ENCODE measurements at regions not wholly inside any gene's neighbourhood (a gene's known extent, or its start where the extent isn't known, plus 50 kb on each side); places are given as distances from the start of the nearest gene placed in this dataset.

DNA sequence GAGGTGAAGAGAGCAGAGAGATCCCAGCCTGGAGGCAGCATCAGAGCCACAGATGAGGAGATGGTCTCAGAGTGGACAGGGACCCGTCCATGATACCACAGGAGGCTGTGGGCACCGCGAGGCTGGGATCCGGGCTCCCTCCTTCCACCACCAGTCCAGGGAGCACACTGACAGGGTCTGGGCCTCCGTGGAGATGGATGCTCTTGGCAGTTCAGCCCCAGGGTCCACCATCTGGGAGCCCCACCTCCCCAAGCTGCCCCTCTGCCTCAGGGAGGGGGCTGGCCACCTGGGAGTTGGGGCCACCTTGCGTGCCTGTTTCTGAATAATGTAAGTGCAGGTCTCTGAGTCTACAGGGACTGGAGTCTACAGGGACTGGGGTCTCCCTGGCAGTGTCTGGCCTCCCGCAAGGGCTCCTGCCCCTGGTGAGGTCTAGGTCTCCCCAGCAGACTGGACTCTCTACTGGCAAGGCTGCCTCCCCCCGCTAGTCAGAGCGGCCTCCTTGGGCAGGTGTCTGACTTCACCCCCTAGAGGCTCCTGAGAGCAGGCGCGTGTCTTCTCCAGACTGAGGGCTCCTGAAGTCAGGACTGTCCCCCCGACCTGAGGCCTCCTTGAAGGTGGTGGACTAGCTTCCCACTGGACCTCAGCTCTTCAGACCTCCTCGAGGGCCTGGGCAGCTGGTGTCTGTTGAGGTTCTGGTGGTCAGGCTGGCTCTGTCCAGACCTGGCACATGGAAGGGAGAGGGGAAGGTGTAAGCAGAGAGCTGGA is 218.5 kb downstream of the PTPRU start:
- DNase-seq: no peak

DNA sequence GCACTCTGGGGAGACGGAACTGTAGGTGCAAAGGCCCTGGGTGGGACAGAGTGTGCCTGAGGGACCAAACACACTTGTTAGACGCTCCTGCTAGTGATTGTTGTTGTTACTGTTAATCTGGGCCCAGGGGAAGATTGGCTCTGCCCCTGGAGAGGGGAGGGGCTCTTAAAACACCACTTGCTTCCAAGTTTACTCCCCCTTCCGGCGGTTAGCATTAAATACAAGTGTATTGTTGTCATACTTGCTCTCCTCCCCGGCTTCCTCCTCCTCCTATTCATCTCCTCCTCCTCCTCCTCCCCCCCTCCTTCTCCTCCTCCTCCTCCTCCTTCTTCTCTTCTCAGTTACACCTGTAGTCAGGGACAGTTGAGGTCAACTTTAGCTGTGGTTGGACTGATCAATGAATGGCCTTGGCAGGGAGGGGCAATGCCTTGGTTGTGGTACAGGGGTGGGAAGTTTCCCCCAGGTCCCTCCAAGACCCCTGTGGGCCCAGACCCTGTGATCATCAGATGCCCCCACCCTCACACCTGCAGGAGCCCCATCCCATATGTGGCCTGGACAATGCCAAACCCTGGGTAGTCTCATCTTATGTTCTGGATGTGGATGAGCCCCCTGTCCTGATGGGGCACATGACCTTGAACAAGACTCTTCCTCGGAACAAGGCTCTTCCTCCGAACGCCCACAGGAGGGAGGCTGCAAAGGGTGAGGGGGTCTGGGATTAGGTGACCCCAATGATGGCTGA is 217.3 kb downstream of the PTPRU start:
- DNase-seq: no peak

DNA sequence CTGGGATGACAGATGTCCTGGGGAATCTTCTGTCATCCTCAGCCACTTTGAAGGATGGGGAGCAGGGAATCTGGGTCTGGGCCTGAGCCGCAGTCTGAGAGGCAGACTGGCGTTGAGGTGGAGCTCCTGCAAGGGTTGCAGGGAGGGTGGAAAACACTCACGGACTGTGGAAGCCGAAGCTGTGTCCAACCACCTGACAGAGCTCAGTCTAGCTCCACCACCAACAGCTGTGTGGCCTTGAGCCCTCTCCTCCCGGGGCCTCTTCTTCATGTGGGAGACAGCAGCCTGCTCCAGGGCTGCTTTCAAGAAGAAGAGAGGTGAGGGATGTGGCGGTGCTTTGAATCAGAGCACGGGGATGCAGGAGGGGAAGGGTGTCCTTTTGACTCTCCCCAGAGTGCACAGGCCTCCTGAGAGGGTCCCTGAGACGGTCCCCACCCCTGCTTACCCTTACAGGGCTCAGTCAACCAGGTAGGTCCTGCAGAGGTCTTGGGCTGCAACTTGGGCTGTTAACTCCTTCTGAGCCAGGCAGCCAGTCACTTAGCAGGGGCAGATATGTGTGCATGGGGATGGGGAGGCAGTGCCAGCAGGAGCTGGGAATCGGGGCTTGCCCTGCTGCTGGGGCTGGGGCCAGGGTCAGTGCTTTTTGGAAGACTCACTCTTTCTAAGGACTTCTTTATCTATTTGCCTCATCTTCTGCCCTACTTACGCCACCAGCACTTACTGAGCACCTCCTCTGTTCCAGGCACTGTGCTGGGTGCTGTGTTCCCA is 216.3 kb downstream of the PTPRU start:
- no peak for DNase-seq

DNA sequence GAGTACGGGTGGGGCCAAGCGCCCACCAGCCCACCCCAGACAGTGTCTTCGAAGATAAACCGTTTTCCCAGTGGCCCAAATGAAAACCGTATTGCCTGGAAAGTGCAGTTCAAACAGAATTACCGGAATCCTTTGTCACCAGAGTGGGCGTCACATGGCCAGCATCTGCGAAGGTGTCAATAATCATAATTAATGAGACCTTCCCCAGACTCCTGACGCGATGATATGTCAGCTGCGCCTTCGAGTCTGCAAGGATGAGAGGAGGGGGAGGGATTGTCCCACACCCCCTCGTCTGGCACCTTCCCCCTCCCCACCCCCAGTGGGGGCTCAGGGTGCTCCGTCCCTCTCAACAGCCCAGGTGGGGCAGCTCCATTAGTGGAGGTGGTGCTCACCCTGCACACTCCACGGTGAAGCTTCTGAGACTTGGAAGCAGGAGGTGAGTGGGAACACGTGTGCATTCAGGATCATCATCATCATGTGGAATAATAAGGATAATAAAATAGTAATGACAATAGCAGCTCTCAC is 215.1 kb downstream of the PTPRU start:
- no peak for DNase-seq

DNA sequence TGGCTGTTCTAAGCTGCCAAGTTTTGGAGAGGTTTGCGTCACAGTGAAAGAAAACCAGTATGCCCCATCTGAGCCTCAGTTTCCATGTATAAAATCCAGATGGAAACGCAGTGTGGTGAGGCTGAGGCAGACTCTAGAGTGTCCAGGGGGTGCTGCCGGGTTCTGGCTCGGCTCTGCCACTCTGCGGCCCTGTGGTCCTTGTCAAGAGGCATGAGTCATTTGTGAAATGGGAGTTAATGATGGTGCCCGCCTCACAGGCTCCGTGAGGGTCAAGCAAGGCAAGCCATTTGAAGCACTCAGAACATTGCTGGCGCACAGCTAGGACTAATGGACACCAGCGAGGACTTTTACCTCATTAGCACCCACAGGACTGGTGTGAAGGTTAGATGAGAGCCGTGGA is 214.3 kb downstream of the PTPRU start:
- no peak for DNase-seq

DNA sequence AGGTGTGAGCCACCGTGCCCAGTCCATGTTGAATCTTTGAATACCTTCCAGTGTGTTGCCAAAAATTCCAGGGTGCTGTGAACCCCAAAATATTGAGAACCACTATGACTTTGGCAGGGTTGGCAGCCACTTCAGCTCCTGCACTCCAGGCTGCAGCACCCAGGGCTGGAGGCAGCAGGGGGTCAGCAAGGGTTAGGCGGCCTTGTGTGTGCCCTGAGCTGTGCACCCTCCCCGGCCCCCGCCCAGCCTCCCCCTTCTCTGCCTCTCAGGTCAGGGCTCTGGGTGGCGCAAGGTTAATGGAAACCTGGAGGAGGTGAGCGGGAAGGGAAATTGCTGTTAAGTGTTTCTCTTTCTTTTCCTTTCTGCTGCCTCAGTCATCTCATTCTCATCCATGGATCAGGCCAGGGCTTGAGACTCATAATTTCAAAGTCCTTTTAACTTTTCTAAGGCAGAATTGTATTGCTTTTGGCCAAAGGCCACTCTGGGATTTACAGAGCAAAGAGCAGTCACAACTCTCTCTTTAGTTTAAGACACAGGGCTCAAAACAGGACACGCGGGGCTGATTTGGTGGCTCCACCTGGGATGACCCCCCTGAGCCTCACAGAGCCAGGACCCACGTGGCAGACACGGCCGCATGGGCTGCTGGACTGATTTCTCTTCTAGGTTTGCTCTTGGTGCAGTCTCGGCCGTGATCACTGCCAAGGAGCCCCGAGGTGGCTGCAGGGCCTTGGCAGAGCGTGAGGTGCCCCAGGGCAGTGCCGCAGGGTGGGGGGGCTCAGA is 212.3 kb downstream of the PTPRU start:
- no peak for DNase-seq

DNA sequence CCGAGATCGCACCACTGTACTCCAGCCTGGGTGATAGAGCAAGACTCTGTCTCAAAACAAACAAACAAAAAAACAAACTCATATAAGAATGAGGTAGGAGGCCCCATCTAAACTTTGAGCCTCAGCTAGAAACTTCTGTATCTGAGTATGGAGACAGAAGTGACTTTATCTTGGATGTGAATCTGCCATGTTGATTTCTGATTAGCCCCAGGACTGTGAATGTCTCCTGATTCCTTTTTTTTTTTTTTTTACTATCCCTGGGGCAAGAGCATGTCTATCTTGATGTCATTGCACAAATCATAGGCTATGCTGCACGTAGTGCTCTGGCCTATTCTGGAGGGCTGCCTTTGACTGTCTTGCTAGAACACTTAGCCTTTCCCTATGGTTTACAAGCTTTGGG is 211.0 kb downstream of the PTPRU start:
- DNase-seq: no peak

DNA sequence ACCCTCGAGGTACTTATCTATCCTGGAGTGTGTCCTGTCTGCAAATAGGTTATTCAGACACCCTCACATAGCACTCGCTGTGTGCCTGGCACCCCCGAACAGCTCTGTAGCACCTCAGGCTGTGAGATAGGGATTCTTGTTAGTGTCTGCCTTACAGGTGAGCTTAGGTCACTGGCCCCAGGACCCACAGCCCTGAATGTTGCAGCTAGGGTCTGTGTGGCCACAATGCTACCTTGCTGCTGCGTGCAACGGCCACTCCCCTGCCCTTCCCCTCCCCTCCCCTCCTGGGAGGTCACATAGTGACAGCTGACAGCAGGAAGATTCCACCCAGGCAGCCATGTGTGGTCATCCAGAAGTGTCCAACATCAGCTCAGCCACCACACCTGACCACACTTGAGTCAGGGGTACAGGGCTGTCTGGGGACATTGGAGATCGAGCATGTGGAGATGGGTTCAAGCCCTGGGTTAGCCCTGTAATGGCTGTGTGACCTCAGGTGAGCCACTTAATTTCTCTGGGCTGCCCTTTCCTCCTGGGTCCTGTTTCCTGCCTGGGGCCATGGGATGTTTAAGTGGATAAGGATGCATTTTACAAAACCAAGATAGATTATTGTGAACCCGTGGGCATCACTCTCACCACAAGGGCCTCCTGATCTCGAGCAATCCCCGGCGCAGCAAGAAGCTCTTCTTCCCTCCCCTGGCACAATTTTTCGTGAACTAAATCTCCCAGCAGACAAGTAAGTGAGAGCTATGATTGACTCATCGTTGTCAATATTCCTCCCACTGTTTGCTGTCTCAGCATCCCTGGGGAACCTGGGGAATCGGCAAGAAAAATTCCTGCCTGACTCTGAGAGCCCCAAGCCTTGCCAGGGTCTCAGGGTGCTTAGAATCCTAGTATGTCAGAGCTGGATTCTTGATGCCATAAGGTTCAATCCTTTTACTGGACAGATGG is 208.7 kb downstream of the PTPRU start:
- no peak for DNase-seq

DNA sequence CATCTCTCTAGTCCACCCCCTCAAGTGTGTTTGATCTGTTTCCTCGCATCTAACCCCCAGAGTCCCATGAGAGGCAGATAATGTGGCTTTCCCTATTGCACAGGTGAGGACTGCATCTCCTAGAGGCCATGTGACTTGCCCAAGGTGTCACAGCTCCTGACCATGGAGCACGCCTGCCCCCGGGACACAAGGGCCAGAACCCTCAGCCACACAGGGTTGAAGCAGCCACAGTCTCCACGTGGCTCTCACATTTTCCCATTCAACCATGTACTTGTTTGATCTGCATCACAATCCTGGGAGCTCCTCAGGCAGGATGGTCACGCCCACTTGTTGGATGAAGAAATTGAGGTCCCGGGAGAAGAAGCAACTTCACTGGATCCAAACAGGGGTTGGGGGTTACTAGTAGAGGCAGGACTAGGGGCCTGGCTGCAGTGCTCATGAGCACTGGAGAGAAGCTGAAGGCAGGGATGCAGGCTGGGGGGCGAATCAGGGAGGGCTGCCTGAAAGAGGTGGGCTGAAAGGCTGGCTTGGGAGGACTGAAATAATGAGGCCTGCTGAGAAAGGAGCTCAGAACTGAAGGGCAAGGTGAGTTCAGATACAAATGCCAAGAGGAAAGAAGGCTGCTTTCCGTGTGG is 207.9 kb downstream of the PTPRU start:
- no peak for DNase-seq

DNA sequence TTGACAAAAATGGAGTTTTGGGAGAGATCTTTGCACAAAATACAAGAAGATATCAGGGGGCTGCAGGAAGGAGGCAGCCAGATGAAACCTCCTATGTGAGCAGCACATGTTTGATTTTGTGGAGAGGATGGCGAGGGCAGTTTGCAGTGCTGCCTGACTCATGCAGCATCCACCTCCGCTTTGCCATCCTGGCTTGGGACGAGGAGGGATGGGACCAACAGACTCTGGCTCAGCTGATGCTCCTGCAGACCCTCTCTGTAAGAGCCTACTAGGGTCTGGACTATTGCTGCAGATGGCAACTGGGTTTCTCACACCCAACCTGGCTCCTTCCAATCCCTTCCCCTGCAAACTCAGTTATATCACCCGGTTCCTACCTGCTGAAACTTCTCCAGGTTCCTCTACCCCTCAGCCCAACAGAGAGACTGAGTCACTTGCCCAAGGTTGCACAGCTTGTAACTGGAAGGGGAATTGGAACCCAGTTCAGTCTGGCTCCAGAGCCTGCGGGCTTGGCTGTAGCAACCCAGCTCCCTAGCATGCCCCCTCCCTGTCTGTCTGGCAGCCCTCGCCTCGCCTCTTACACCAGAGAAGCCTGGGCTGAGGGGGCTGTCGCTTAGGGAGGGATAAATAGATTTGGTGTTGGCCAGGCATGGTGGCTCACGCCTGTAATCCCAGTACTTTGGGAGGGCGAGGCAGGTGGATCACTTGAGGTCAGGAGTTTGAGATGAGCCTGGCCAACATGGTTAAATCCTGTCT is 205.8 kb downstream of the PTPRU start:
- no peak for DNase-seq

DNA sequence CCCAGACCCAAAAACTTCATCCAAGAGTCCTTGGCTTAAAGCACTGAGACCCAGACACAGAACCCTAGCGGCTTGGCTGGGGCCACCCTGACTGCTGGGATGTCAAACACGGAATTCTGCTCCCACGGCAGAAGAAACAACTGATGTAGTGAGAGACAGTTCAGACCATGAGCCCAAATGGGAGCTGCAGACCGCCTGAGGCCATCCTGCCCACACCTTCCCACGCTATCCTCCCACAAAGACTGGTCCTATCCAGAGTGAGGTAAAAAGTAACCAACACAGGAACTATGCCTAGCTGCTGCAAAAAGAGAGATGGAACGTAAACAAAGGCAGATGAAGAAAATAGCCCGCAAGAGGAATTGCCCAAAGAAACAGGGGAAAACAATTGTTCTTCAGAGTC is 203.3 kb downstream of the PTPRU start:
- no peak for DNase-seq

DNA sequence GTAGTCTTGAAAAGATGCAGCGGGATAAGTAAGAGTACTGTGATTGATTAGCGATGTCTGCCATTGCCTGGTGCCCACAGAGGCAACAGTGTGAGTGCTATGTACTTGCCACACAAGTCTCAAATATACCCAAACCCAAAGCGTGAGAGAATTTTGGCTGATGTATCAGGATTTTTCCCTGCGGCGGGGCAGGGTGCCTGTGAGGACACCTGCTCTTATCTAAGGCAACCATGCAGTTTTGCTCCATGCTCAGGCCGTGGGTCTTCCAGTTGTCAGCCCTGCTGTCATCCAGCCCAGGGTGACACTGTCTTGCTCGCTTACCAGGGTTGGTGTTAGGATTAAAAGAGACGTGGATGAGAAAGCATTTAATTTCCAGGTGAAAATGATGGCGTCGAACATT is 202.7 kb downstream of the PTPRU start:
- DNase-seq: no peak

DNA sequence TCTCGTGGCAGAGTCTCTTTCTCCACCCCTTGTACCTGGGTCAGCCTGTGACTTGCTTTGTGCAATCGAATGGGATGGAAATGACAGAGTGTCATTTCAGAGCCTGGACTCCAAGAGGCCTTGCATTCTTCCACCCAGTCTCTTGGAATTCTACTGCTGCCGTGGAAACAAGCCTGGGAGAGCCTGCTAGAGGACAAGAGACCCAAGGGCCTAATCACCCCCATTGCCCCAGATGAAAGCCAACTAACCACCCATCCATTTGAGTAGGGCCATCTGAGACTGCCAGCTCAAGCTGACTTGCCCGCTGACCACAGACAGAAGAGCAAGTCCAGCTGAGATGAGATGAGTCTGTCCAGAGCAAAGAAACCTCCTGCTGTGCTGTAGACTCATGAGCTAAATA is 201.6 kb downstream of the PTPRU start:
- no peak for DNase-seq

DNA sequence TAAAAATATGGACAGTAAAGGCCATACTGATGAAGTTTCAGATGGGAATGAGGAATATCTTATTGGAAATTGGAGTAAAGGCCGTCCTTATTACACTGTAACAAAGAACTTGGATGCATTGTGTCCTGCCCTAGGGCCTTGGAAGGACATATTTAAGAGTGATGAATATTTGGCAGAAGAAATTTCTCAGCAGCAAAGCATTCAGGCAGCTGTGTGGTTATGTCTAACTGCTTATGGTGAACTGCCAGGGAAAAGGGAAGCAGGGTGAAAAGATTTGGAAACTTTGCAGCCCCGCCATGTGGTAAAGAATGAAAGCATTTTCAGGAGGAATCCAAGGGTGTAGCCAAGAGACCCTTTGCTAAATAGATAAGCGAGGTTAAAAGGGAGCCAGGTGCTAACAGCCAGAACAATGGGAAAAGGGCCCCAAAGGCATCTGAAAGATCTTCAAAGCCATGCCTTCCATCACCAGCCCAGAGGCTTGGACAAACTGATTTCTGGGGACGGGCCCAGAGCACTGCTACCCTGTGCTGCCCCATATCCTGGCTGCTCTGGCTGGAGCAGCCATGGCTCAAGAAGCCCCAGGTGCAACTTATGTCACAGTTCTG is 200.0 kb downstream of the PTPRU start:
- no peak for DNase-seq

DNA sequence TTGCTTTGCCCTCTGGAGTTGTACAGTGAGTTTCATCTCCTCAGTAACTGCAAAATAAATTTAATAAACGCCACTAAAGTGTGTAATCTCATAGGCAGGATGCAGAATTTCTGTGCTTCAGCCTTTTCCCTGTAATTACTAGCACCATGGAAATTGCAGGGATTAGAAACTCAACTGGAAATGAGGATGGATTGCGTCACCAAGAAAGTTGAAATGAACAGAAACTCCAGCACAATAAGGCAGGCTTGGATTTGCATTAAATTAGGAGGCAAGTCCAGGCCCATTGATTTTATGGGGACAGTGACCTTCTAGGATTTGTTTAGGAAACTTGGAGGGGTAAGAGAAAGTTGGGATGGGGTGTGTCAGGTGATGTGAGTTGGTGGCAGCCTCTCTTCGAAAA is 197.5 kb downstream of the PTPRU start:
- no peak for DNase-seq

DNA sequence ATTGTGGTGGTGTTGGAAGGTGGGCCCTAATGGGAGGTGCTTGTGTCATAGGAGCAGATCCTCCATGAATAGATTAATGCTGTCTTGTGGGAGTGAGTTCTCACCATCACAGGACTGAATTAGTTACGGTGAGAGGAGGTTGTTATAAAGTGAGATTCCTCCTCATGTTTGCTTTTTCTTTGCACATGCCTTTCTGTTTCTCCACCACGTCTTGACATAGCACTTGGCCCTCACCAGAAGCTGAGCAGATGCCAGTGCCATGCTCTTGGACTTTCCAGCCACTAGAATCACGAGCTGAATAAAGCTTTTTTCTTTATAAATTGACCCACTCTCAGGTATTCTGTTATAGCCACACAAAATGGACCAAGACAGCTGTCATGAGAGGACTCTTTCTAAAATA is 194.8 kb downstream of the PTPRU start:
- no peak for DNase-seq

DNA sequence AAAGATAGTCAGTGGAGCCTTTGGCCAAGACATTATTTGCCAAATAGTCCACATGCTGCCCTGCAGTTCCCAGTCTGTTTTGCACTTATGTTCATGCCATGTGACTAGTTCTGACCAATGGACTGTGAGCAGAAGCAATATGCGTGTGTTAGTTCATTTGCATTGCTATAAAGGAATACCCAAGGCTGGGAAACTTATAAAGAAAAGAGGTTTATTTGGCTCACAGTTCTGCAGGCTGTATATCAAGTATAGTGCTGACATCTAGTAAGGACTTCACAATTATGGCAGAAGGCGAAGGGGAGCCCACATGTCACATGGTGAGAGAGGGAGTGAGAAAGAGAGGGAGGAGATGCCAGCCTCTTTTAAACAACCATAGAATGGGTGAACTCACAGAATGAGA is 193.3 kb downstream of the PTPRU start:
- no peak for DNase-seq

DNA sequence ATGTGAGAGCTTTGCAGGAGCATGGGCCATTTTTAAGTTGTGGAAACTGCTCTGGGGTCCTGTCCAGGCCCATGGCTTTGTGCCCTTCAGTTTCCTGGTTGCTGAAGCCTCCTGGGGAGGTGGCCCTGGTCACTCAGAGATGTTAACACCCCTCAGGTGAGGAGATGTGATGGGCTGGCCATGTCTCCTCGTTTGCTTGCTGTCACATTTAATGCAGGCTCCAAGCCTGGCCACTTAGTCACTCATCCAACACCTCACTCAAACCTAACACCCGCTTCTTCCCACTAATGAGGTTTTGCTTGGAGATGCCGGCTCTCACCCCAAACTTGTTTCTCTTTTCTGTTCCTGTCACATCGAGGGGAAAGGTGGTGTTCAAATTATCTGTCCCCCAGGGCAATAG is 192.7 kb downstream of the PTPRU start:
- no peak for DNase-seq

DNA sequence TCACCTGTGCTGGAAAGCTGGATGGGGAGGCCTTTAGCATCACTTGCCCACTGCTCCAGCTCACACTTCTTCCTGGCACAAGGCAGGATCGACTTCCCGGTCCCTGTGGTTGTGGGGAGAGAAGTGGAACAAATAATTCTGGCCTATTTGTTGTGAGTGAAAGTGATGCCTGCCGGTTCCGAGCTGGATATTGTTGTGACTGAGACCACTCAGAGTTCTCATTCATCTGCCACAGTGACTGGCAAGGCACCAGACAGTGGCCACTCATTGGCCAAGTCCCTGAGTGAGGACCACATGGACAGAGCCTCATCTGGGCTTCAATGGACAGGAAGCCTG is 191.9 kb downstream of the PTPRU start:
- no peak for DNase-seq
